HL-60/S4 treated with phorbol 12-myristate 13-acetate at 8.2 ng/mL for 4 days and 3 days (cell line): ENCODE measurements at regions not wholly inside any gene's neighbourhood (a gene's known extent, or its start where the extent isn't known, plus 50 kb on each side); places are given as distances from the start of the nearest gene placed in this dataset.

Source experiments
- in situ Hi-C: fragments of 300-500 bp; cut with MboI; formaldehyde crosslinking; loops from 2 replicates; pipeline ENCODE4 v1.15.0; 2022; ENCODE audit warnings: low sequenced_read_pairs

- in situ Hi-C loops: no loop called here
Observed at GRCh38 chr14:22025879-22026278, 352.3 kb upstream of the OR4E1 start.

GRCh38 chr14:22024137-22024536 is 350.5 kb upstream of the OR4E1 start:
- in situ Hi-C loops: no loop called here

DNA sequence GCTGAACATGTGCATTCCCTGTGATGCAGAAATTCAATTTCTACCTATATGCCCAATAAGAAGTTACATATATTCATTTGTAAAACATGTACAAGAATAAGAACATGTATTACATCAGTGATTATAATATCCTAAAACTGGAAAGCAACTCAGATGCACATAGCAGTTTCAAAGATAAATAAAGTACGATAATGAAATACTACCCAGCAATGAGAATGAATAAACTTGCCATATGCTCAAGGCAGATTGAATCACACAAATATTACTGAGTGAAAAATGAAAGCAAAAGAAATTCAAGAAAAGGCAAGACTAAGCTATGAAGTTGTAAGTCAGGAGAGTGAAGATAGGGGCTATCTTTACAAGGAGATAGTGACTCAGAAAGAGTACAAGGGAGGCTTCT is 345.3 kb upstream of the OR4E1 start:
- in situ Hi-C loops: no loop called here

GRCh38 chr14:22012452-22012851 is 338.8 kb upstream of the OR4E1 start:
- in situ Hi-C loops: no loop called here

- in situ Hi-C loops: no loop called here
Observed at GRCh38 chr14:22011253-22011642, 337.6 kb upstream of the OR4E1 start.

DNA sequence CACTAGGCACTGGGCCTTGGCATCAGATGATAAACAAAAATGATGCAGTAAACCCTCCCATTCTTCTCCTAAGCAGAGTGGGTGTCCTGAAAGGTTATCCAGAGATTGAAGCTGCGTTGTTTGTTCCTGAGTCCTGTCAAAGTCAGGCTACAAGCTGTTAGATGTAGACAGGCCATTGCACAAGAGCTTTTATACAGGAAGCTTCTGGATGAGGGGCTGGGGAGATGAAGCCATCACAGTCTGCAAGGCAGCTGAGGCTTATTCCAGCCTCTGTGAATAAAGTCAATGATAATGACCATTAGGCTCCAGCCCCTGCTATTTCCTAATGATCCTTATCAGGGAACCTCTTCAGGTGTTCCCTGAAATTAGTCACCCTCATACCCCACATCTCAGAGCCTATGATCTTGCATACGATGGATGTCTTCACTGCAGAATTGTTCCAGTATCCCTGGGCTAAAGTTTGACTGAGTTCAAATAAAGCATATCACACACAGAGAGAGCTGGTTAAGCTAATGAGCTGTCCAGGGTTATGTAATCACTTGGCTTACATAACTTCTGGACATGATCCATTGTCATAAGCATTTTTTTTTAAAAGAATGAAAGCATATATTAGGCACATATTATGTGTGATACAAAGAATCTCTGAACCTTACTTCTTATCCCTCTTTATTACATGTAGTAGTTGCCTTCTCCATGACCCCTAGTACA is 337.1 kb upstream of the OR4E1 start:
- in situ Hi-C loops: no loop called here

- in situ Hi-C loops: no loop called here
Observed at GRCh38 chr14:22008766-22009165, 335.1 kb upstream of the OR4E1 start.

DNA sequence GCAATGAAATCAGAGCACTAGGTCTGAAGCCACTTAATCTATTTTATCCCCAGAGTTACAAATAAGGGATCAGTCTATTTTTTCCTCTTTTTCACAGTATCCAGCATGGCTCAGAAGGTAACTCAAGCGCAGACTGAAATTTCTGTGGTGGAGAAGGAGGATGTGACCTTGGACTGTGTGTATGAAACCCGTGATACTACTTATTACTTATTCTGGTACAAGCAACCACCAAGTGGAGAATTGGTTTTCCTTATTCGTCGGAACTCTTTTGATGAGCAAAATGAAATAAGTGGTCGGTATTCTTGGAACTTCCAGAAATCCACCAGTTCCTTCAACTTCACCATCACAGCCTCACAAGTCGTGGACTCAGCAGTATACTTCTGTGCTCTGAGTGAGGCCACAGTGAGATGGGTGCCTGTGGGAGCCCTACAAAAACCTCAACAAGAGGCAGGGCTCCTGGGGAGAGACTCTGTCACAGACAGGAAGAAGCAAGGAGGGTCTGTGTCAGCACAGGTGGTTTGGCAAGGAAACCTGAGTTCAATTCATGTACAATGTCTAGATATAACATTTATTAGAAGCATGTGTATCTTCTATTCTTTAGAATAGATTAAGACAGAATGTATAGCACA is 334.3 kb upstream of the OR4E1 start:
- in situ Hi-C loops: no loop called here

- in situ Hi-C loops: no loop called here
Observed at GRCh38 chr14:22007363-22007762, 333.7 kb upstream of the OR4E1 start.

GRCh38 chr14:22003461-22003860 is 329.8 kb upstream of the OR4E1 start:
- in situ Hi-C loops: no loop called here

DNA sequence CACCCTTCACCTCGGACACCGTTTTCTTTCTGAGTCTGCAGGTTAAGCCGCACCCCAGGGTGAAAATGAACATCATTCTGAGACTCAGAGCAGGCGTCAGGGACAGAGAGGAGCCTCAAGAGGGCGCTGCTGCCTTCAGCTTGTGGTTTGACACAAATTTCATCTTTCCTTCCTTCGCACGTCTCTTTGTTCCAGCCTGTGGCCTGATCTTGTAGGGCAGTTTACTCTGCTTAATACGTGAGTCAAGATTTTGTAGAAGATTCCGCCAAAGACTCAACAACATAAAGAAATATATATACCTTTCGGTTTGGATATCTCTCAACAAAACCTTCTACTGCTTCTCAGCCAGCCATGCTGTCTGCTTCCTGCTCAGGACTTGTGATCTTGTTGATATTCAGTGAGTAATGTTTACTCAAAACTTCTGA is 329.3 kb upstream of the OR4E1 start:
- in situ Hi-C loops: no loop called here

DNA sequence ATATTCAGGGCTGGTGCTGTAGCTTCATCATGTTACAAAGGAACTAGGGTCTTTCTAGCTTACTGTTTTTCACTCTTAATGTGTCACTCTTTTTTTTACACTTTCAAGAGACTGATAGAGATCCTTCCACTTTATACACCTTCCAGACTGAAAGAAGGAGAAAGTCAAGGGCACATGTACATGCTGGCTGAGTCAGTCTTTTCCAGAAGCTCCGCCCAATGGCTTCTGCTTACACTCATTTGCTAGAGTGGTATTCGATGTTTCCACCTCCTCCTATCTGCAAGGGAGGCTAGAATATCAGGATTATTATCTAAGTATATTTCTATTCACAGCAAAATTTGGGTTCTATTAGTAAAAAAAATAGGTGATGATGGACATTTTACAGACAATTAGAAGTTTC is 325.8 kb upstream of the OR4E1 start:
- in situ Hi-C loops: no loop called here

GRCh38 chr14:21997300-21997699 is 323.7 kb upstream of the OR4E1 start:
- in situ Hi-C loops: no loop called here

DNA sequence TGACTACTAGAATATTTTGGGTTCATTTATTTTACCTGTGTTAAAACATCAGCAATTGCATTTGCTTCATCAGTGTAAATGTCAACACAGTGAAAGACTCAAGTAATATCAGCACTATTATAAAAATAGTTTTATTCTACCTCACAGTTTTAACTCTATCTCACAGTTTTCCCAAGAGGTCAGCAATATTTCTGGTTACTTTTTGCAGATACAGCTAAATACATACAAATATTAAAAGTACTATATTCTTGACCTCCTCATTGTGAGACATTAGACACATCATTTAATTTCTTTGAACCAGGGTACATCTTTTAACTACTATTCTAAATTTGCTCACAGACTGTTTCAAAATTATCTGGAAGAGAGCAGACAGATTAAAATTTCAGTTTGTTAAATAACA is 321.7 kb upstream of the OR4E1 start:
- in situ Hi-C loops: no loop called here

DNA sequence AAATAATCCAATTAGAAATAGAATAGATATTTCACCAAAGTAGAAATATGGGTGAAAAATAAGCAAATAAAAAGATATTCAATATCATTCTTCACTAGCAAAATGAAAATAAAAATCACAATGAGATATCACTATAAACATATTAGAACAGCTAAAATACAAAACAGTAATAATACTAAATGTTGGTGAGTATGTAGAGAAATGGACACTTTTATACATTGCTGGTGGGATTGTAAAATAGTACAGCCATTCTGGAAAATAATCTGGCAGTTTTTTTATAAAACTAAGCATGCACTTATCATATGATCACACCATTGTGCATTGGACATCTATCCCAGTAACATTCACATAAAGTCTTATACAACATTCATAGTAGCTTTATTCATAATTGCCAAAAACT is 320.2 kb upstream of the OR4E1 start:
- in situ Hi-C loops: no loop called here

GRCh38 chr14:21993070-21993469 is 319.5 kb upstream of the OR4E1 start:
- in situ Hi-C loops: no loop called here

DNA sequence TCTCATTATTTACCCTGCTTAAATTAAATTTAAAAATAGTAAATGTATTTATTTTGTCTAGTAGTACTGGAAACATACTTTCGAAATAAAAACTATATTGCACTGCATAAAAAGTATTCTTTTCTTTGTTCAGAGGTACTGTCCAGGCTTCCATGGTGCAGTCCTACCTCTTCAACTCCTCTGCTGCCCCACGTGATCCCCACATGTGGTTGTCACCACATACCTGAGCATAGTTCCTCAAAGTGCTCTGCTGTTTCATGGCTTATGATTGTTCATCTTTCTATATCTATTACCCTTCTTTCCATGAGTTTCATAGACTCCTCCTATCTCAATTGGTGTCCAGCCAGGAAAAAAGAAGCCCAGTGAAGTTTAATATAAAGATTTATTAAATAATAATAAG is 317.5 kb upstream of the OR4E1 start:
- in situ Hi-C loops: no loop called here

- in situ Hi-C loops: no loop called here
Observed at GRCh38 chr14:21990116-21990515, 316.5 kb upstream of the OR4E1 start.

DNA sequence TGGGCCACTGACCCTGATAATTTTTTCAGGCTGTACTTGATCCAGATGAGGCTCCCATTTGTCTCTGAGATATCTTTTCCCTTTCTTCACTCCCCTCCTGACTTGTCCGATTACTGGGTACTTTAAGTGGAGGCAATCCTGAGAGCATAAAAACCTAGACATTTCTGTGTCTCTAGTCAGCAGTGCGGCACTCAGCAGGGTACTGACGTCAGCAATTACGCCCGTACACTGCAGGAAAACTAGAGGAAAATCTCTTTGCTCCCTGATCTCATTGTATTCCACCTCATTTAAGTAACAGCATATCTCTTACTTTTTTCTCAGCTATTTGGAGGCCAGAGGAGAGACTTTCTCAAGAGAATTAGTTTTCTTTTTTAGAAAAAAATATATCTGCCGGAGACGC is 315.5 kb upstream of the OR4E1 start:
- in situ Hi-C loops: no loop called here

GRCh38 chr14:21988413-21988812 is 314.8 kb upstream of the OR4E1 start:
- in situ Hi-C loops: no loop called here

DNA sequence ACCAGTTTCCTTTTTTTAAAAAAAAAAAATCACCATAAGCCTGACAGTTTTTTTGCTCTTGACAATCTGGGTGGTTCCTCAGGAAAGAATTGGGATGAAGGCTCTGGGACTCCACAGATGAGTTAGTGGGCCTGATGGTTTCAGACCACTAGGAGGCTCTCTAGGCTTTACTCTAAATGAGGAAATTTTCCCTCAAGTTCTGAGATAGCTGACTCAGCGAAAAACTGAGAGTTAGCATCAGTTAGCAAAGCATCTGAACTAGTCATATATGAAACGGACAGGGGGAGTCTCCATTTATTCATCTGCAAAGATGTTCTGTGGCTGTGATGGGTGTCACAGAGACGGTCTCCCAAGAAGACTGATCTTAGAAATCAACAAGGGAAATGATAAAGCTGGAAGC is 314.3 kb upstream of the OR4E1 start:
- in situ Hi-C loops: no loop called here

- in situ Hi-C loops: no loop called here
Observed at GRCh38 chr14:21985081-21985480, 311.5 kb upstream of the OR4E1 start.

DNA sequence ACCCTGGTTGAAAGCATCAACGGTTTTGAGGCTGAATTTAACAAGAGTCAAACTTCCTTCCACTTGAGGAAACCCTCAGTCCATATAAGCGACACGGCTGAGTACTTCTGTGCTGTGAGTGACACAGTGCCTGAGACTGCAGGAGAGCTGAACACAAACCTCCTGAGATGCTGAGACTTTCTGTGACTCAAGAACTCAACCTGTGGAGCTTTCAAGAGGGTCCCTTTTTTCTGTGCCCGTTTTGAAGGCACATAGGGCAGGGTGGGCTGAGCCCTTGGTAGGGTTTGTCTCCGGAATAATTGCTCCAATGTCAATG is 305.3 kb upstream of the OR4E1 start:
- in situ Hi-C loops: no loop called here
